HG03457 (cell line): ENCODE measurements at regions not wholly inside any gene's neighbourhood (a gene's known extent, or its start where the extent isn't known, plus 50 kb on each side); places are given as distances from the start of the nearest gene placed in this dataset.
"Not testable (repeated sequence)": the region's sequence is repeated elsewhere in the genome, so short reads cannot be mapped to it uniquely, and the experiment has no call there.

Experiments used
- ATAC-seq: cut with Tn5 transposase; IDR thresholded peaks from one replicate; pipeline ENCODE4 v1.9.1; 2021; ENCODE audit warnings: moderate number of reproducible peaks; ENCODE audit not compliant: unreplicated experiment

DNA sequence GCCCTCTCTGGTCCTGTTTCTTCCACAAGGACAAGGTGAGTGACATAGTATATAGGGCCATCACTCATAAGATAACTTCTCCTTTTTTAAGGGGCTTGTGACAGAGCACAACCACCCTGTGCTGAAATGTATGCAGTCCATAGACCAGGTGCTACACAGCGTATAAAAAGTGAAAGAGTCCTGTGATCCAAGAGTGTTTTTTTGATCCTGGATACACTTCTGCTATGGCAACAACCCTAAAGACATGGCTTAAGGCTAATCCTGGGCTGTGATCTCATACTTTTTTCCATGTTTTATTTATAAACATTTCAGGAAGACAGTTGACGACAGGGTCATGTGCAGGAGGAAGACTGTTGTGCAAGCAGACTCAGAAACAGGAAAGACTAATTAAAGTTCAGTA is 400.5 kb upstream of the TCF4 start:
- no peak for ATAC-seq

DNA sequence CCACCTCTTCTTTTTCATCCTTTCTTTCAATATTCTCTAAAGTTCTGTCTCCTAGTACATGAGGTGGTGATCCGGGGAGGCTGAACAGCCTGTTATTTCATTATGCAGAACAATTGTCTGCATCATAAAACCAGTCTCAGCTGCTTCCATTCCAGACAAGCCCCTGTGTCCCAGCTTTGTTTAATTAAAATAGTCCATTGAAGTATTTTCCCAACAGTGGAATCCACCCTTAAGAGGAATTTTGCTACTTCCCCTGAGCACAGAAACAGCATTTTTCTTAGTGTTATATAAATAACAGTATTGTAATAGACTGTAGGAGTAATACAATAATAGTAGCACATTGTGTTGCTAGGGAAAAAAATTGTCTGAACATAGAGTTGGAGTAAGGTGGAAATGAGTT is 395.4 kb upstream of the TCF4 start:
- ATAC-seq: no peak

DNA sequence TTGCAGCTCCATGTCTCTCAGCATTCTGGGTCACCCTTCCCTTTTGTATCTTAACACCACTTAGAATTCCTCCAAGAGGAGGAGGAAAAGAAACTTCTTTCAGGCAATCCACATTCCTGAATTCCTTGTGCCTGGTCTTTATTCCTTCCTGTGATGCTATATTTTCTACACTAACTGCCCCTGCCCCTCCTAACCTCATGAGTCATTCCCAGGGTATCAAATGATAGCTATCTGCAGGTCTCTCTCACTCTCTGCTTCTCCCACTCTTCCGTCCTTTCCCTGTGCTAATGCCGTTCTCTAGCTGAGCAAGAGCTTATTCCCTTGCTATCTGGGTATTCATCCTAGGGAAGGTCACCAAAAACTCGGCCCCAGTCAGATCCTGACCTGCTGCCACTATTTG is 395.0 kb upstream of the TCF4 start:
- ATAC-seq: no peak

DNA sequence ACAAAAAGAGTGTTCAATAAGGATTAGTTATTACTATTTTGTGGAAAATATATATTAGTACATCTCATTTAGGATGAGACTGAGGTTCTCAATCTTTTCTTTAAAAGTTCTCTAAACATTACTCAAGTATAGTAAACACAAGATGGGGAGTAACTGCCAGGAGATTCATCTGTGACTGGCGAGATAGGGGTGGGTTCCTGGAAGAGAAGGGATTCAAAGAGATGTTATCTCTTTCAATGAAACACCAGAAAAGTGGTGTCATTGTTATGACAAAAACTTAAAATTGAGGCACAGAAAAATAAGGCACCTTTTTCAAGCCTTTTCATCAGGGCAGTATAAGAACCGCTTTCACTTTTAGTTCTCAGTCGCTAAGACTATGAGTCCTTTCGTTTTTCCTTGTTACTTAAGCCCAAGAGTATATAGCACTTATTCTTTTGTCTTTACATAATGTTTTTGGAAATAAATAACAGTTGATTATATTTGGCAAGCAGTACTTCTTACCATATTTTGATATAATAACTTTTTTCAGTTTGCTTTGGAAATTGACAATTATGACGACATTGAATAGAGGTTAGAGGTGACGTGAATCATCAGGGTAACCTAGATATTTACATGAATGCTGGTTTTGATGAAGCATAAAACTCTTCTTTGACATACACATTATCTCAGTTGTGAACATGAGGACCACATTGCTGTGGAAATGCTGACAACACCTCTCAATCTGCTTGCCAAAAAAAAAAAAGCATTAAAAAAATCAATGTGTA is 393.9 kb upstream of the TCF4 start:
- ATAC-seq: no peak

DNA sequence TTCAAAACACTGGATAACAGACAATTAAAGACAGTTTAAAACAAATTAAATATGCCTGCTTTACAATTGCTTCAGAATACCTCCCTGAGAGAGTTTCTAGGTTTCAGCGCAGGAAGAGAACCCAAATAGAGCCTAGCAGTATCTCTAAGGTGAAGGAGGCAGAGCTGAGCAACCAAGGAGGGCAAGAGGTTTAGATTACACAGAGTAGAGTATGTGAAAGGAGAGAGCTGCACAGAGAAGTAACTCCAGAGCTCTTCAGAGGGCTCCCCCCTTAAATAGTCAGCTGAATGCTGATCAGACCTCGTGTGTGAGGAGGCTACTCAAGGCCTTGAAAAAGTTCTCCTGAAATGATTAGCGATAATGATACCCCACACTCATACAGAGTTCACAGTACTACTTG is 386.5 kb upstream of the TCF4 start:
- ATAC-seq: no peak

DNA sequence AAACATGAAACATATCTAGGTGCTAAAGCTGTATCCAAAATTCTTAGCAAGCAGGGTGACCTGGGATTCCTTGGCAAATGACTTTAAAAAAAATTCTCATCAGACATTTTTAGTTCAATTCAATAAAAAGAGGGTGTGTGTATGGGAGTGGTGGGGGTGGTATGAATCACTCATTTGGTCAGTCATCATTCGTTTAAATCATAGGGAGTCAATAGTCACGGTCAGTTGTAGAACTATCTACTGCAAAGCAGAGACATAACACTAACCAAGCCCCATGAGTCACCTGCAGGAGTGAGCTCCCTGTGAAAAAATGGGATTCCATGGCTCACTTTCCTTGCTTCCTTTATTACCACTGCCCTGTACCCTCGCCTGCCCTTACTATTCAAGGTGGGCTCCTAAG is 380.6 kb upstream of the TCF4 start:
- ATAC-seq: no peak

DNA sequence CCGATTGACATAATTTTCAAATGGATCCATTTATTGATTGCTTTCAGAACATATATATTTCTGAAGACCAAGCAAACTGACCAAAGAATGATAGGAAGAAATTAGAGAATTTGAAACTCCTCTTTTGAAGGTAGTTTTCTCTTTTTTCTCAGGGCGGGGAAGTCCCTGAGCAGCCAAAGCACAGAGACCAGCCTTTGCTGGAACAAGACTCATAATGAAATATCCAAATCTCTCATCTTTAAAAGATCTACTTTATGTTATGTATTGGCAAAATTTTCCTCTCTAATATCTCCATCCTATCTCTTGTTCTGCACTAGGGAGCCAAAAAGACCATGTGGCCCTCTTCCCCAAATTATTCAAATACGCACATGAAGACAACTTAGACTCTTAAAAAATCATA is 379.0 kb upstream of the TCF4 start:
- ATAC-seq: no peak

DNA sequence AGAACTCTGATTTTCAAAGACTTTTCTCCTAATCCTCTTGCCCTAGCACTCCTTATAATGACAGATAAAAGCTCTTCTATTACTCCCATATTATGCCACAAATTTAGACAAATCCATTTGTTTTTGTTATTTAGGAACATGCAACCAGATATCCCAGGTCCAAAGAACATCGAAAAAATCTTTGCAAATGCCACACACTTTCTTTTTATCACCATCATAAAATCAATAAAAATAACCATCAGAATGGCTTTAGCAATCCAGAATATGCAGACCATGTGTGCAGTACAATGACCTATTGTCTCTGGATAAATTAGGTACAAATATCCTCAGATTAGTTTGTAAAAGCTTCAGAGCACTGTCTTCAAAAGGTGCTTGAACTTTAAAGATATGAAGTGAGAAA is 376.2 kb upstream of the TCF4 start:
- ATAC-seq: no peak

DNA sequence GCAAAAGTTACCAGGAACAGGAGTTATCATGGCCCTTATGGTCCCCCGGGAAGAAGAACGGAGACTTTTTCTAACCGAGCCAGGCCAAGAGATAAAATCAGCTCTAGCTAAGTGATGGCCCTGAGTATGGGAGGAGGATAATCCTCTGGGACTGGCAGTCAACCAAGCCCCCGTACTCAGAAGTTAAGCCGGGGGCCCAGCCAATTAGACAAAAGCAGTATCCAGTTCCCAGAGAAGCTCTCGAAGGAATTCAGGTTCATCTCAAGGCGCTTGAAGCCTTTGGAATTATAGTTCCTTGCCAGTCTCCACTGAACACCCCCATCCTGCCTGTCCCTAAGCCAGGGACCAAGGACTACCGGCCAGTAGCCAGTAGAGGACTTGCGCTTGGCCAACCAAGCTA is 365.3 kb upstream of the TCF4 start:
- ATAC-seq: no peak

DNA sequence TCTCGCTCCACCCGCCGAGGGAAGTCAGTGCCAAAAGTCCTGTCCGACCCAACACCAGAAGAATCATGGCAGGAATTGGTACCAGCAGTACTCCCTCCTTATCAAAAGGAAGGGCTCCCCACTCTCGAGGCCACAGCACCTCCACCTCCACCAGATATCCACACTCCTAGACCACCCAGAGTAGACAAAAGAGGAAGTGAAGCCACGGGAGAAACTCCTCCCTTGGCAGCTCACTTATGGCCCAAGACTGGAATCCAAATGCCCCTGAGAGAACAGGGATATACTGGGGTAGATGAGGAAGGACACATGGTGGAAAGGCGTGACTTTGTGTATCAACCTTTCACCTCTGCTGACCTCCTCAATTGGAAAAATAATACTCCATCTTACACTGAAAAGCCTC is 363.7 kb upstream of the TCF4 start:
- ATAC-seq: not testable (repeated sequence)

DNA sequence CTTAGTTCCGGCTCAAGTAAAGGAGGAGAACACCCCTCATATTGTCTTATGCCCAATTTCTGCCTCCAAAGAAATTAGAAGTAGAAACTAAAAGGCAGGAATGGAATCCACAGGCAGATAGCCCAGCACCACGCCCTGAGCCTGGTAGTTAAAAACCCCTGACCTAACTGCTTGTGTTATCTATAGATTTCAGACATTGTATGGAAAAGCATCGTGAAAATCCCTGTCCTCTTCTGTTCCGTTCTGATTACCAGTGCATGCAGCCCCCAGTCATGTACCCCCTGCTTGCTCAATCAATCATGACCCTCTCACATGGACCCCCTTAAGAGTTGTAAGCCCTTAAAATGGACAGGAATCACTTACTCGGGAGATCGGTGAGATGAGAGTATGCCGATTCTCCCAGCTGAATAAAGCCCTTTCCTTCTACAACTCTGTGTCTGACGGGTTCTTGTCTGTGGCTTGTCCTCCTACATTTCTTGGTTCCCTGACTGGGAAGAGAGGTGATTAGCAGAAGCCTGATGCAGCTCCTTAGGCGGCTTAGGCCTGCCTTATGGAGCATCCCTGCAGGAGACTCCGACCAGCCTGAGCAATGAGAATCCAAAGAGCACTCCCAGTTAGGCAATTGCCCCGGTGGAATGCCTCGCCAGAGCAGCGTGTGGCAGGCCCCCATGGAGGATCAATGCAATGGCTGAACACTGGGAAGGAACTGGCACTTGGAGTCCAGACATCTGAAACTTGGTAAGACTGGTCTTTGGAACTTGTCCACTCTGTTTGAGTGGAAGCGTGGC is 362.6 kb upstream of the TCF4 start:
- ATAC-seq: no peak

DNA sequence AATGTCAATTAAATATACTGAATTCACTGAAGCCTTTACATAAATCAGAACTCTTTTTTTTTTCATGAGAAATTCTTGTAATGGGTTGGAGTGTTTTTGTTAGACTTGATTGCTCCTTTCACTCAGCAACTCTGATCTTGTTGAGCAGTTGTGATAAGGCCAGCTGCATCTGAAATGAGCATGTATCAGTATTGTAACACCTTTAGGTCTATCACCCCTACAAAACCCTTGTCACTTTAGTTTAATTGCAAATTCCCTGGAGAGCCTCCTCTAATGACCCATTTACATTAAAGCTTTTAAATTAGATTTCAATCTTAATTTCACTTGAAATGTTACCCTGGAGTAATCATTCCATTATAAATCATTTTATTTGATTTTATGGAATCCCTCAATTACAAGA is 346.8 kb upstream of the TCF4 start:
- no peak for ATAC-seq

DNA sequence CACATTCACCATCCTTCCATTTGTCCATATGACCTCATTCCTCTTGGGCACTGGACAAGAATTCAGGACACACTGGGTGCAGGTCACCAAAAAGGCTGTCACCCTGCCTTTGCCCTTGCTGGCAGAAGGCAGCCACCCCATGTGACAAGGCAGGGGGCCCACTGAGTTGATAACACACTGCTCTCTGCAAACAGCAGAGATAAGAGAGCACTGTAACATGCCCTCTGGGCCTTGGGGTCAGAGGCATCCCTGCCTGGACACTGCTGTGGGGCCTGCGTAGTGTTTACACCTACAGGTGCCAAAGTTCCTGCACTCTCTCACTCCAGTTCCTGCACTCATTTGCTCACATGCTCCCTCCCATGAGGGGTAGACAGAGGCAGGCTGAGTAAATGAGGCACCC is 344.7 kb upstream of the TCF4 start:
- ATAC-seq: no peak

DNA sequence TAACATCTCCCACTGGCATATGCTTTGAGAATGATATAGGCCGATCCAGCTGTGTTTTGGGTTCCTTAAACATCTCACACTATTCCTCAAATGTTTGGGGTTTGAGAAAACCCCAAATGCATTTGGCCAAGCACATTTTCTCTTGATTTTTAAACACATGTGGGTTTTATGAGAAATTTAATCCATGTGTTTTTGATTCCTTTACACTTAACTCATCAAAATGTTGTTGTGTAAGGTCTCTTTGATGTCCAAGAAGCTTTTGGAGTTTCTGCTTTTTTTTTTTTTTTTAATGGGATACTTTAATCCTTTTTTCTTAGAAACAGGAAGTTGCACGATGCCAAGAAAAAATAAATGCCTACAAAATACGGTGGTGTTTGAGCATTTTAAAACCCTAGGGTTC is 339.8 kb upstream of the TCF4 start:
- no peak for ATAC-seq

DNA sequence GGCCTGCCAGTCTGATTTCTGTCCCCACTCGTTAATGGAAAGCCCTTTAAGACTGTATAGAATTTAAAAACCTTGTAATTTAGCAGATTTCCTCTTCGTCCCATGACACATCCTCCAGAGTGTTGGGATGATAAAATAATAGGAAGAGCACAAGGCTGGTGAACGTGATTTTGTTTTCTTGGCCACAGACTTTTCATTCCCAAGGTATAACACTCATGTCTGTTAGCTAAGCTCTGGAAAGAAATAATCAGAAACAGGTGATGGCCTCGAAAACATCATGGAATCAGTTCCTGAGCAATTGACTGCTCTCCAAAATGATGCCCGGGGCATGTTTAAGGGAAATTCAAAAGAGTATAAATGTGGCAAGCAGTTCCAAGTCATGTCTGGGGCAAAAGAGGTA is 337.8 kb upstream of the TCF4 start:
- ATAC-seq: no peak

DNA sequence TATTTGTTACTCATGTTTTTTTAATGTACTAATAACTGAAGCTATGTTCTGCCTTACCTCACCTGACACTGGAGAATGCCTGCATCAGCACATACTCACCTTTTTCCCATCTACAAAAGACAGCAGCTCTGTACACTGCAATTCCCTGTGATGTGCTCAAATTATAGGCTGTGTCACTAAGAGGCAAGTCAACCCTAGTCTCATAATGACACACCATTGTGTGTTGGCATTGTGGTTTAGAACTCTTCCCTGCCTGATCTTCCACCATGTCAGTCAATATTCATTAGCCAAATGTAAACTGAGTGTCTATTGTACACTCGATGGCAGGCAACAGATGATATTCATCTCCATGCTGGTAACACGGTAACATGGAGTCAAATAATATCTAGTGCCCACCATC is 332.1 kb upstream of the TCF4 start:
- no peak for ATAC-seq

DNA sequence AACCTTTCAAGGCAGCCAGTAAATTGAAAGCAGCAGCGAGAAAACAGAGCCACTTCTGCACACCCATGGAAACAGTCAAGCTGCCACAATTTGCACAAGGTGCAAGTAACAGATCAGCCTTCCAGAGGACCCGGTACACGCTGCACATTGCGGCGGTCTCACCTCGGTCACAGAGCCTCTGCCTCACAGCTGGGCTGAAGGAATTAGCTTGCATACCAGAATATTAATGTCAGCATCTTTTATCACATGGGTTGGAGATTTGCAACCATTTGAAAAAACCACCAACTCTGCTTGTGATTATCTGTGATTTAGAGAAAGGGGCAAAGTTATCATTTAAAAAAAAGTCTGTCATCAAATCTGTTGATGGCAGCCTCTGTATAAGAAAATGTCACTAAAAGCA is 330.5 kb upstream of the TCF4 start:
- ATAC-seq: no peak

DNA sequence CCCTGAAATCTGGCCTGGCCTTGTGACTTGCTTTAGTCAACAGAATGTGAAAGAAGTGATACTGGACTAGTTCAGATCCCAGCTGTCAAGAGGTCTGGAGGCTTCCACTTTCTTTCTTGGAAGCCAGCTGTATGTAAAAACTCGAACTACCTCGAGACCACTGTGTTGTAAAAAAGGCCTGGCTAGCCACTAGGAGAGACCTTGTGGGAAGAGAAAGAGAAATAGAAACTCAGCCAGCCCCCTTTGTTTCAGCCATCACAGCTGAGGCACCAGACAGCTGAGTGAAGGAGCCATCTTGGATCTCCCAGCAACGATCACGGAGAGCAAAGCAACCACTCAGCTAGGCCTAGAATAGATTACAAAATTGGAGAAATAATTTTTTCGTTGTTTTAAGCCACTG is 324.9 kb upstream of the TCF4 start:
- ATAC-seq: no peak

DNA sequence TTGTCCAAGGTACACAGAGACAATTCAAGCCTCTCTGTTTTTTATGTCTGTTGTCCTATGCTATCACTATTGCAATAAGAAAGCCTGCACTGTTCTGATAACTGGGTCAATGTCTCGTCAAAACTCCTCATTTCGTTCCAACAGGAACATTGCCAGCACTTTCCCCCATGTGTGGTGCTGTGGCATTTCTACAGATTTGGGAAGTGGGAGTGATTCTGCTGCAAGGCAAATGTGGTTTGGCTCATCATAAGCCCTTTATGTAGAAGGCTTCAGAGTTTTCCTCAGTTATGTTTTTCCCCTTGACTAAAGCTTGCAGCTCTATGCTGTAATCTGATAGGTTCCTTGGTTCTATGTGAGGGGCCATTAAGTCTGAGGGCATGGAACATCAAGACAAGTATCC is 324.1 kb upstream of the TCF4 start:
- ATAC-seq: no peak

DNA sequence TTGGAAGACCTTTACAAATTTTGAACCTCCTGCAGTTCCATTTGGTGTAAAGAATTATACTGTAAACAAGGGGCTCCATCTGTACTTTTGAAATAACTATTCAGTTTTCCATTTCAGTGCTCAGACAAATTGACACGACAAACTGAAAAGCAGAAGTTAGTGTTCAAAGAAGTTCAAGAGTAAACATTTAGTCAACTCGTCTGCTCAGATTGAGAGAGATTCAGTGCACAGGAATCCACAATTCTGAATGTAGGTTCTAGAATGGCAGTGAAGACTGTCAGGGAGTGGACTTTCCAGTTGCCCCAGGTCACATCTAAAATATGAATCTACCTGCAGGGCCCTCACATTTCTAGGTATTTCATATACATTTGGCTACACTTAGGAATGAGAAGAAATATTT is 322.3 kb upstream of the TCF4 start:
- no peak for ATAC-seq

DNA sequence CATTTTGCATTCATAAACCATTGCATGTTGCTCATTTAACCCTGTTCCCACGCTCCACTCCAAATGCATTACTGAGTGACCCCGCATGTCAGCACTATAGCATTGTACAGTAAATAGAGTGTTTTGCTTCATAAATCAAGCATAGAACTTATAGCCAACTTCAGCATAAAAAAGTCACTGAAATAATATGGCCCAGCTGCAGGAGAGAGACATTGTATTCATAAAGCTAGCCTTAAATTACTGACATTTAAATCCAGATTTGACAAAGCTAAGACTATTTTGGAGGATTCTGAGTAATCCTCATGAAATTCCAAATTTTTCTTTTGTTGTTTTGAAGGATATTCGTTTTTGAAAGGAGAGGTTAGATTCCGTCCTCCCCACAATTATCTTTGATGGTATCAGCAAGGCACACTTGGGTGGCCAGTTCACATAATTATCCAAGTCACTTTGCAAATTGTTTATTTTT is 320.9 kb upstream of the TCF4 start:
- no peak for ATAC-seq

DNA sequence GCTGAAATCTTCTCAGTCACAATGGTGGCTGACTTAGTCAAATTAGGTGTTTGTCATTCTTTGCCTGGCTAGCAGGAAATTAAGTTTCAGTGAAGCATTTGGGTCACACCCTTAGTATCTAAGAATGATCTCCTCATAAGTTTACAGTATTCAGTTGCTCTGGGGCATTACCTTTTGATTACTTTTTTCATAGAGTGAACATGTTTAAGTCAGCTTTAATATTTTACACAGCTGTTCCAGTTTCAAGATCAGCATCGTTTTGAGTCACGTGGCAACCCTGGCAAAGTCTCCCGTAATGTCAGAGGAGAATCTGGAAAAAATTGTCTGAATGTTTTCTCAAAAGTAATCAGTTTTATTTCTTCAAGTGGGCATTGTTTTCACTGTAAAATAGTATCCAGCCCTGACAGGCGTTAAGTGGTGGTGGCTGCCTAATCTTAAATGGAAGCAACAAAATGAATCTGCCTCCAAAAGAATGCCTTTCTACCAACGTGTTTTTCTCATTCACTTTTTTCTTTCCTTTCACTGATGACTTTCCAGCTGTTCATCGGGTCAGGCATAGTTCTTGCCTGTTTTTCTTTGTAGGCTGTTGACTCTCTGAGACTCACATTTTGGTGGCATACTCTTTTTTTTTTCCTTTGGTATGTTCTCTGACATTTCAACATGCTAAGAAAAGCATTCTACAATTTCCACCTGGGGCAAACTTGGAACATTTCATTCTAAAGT is 319.6 kb upstream of the TCF4 start:
- no peak for ATAC-seq
